Jurkat, Clone E6-1 (cell line): ENCODE measurements at regions not wholly inside any gene's neighbourhood (a gene's known extent, or its start where the extent isn't known, plus 50 kb on each side); places are given as distances from the start of the nearest gene placed in this dataset.
A peak's percentile ranks its signal among the peaks of the same experiment; 100 is the strongest.
"Not testable (repeated sequence)": the region's sequence is repeated elsewhere in the genome, so short reads cannot be mapped to it uniquely, and the experiment has no call there.

Source experiments
- DNase-seq: peaks from one replicate; pipeline ENCODE4 v3.0.0-alpha.2; 2011; ENCODE audit warnings: low read depth, low spot score
- H3K4me3 ChIP-seq: 2 replicates; pipeline ENCODE4 v1.5.1; 2011; ENCODE audit warnings: mild to moderate bottlenecking, low read length, control low read depth, moderate library complexity

DNA sequence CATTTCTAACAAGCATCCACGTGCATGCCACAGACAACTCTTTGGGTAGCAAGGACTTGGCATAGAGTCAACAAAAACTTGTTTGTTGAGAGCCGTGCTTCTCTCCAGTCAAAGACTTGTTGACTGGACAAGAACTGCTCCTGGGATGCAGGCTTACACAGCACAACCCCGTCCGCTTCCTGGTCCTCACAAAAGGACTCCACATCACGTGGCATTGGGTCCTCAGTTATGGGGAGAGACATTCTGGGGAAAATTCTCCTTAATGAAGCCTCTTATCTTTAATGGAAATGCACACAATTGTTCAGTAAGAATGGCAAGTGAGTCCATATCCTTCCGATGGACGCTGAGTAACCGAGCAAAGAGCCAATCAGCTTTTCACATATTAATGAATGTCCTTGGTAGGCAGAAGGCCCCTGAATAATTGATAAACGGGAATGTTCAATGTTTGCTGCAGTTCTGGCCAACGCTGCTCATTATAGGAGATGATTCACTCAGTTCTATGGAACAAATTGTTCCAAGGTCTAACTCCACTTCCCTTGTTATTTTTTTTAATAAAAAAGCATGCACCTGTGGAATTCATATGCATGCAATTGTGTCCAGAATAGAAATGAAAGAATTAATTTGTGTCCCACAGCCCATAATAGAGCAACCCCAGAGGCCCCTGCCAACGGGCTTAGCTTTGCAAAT, 97.0 kb upstream of the ZNF366 start:
- DNase-seq: no peak
- no peak overlapping the region for H3K4me3 ChIP-seq

- no peak overlapping the region for H3K4me3 ChIP-seq
- no peak for DNase-seq
Measured at GRCh38 chr5:72602696-72603685, 95.8 kb upstream of the ZNF366 start.

DNA sequence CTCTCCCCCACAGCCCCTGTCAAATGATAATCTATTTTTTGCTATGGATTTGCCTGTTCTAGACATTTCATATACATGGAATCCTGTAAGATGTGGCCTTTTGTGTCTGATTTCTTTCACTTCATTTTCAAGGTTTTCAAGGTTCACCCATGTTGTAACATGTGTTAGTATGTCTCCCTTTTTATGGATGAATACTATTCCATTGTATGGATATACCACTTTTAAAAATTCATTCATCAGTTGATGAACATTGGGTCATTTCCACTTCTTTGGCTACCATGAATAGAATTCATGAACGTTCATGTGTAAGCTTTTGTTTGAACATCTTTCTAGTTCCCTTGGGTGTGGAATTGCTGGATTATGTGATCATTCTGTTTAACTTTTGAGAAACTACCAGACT, 94.7 kb upstream of the ZNF366 start:
- no peak for DNase-seq
- H3K4me3 ChIP-seq: no peak overlapping the region

DNA sequence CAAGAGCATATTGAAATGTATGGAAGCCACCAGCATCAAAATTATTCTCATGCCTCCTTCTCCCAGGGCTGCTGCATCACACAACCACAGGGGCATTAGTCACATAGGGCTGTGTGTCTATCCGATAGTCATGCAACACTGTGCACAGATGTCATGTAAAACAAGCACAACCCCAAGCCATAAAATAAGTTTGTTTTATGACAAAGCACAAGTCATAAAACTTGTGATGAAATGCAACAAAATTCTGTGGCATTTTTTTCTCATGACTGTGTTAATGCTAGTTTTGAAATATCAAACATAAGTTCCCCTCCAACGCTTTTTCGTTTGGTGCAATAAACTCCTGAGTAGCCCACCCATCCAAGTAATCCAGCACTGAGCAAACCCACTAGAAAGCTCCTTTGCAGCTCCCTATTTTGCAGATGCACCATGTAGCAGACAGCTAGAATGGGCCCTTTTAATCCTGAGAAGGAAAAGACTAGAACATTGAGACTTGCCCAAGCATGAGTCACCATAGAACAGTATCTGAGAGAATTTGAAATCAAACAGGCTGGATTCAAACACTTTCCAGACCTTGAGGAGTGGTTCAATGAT, 93.3 kb upstream of the ZNF366 start:
- DNase-seq: no peak

DNA sequence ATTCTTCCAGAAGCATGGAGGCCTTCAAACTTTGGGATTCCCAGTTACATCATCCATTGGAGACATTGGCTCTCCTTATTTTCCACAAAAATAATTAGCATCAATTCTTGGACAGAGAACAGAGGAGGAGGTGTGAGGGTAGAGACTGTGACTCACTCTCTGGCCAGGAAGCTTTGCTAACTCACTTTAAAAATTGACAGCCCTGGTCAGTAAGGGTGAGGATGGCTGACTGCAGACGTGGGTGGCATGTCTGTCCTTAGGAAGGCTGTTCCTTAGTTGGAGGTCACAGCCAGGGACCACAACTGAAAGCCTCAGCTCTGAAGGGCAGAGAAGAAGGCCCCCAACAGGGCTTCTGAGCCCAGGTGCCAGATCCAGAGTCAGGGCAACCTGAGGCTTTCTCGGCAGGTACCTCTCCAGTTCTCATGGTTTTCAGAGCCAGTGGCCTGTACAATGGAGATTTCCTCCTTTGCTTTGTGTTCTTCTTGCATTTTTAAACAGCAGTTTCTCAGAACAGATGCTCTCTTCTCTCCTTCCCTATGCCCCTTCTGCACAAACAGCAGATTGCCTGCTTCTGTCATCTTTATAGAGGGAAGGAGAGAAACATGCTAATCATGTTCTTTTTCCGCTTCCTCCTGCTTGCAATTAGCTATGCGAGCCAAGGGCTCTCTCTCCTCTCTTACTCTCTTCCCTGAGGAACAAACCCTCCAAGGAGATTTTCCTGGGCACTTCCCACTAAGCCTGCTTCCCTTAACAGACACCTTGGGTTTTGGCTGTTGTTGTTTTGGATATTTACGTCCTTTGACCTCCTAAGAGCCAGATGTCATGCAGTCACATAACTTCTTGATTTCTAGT, 92.5 kb upstream of the ZNF366 start:
- no peak for DNase-seq
- H3K4me3 ChIP-seq: no peak overlapping the region

More for the DNA sequence above, 93.3 kb upstream of the ZNF366 start:
- H3K4me3 ChIP-seq: no peak overlapping the region

DNA sequence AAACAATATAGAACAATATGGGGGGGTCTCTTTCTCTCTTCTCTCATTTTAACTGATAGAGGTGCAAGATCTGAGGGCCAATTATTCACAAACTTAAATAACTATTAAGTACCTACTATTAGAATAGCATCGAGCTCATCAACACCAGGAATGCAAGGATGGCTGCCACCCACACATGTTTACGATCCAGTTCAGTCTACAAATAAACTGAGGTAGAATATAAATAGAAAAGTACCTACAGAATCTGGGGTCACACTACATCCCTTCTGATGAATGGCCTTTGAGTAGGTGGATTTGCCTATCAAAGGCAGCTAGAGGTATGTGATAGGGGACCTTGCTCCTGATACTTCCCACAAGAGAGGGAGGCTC, 91.8 kb upstream of the ZNF366 start:
- H3K4me3 ChIP-seq: no peak overlapping the region
- no peak for DNase-seq

GRCh38 chr5:72598401-72599064, 91.3 kb upstream of the ZNF366 start:
- no peak overlapping the region for H3K4me3 ChIP-seq
- peak; percentile 15 for DNase-seq

GRCh38 chr5:72597456-72597948, 90.3 kb upstream of the ZNF366 start:
- H3K4me3 ChIP-seq: no peak overlapping the region
- no peak for DNase-seq

- no peak for DNase-seq
- H3K4me3 ChIP-seq: no peak overlapping the region
Measured at GRCh38 chr5:72596956-72597355, 89.7 kb upstream of the ZNF366 start.

GRCh38 chr5:72588640-72589039, 81.4 kb upstream of the ZNF366 start:
- no peak for DNase-seq
- H3K4me3 ChIP-seq: no peak overlapping the region

DNA sequence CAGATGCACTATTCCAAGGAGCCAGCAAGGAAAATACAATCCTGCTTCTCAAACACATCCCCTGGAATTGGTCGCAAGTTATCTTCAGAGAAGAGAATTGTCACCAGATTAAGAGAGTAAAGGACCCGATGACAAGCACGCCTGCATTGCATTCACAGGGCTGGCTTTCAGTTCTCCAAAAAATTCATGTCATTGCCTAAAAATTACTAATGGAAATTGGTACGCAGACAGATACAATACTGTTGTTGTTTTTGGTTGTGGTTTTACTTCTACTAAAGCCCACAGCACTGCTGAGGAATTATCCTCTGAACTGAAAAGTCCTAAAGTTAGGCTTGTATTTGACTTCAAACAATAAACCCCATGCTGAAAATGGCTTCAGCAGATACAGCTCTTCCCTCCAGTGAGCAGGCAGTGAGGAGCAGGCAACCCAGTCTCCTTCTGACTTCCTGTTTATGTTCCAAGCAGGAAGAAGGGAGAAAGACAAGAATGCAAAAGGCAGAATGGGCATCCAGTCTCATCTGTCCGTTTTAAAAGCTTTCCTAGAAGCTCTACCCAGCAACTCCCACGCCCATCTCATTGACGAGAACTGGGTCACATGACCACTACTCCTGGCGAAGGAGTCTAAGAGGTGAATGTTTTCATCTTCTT, 80.6 kb upstream of the ZNF366 start:
- no peak for DNase-seq

GRCh38 chr5:72586788-72587530, 79.7 kb upstream of the ZNF366 start:
- no peak for DNase-seq
- H3K4me3 ChIP-seq: no peak overlapping the region

More for the DNA sequence above, 80.6 kb upstream of the ZNF366 start:
- H3K4me3 ChIP-seq: no peak overlapping the region

GRCh38 chr5:72584466-72584865, 77.3 kb upstream of the ZNF366 start:
- no peak overlapping the region for H3K4me3 ChIP-seq
- DNase-seq: no peak

DNA sequence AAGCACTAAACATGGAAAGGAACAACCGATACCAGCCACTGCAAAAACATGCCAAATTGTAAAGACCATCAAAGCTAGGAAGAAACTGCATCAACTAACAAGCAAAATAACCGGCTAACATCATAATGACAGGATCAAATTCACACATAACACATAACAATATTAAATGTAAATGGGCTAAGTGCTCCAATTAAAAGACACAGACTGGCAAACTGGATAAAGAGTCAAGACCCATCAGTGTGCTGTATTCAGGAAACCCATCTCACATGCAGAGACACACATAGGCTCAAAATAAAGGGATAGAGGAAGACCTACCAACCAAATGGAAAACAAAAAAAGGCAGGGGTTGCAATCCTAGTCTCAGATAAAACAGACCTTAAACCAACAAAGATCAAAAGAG, 72.1 kb upstream of the ZNF366 start:
- not testable (repeated sequence) for DNase-seq

GRCh38 chr5:72572236-72572765, 65.1 kb upstream of the ZNF366 start:
- DNase-seq: no peak
- H3K4me3 ChIP-seq: no peak overlapping the region

More for the DNA sequence above, 72.1 kb upstream of the ZNF366 start:
- not testable (repeated sequence) for H3K4me3 ChIP-seq

- no peak overlapping the region for H3K4me3 ChIP-seq
- DNase-seq: no peak
Measured at GRCh38 chr5:72569408-72569944, 62.3 kb upstream of the ZNF366 start.

- DNase-seq: no peak
- H3K4me3 ChIP-seq: no peak overlapping the region
Measured at GRCh38 chr5:72566746-72567145, 59.5 kb upstream of the ZNF366 start.
